ENCODE measurements at regions not wholly inside any gene's neighbourhood (a gene's known extent, or its start where the extent isn't known, plus 50 kb on each side); places are given as distances from the start of the nearest gene placed in this dataset.

DNA sequence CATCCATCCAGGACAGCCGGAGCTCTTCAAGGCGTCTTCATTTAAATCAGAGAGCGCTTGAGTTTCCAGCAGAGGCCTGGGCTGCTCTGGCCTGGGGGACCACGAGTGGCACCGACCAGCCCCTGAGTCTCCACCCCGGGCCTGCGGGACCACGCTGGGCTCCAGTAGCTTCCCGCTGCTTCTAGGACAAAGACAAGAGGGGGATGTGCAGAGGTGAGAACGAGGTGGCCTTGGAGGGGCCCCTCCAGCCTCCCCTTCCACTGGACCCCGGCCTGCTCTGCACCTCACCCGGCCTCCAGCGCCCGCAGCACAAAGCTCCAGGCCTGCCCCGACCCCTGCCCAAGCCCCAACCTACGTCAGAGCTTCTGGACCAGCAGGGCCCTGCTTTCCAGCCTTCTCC lies 81.6 kb downstream of the IRX2 start:
- no peak for DNase-seq (ENCODE audit: low spot score in 2 of 2)

GRCh38 chr5:2669259-2669658 lies 82.2 kb downstream of the IRX2 start:
- TF ChIP-seq CTCF (IDR thresholded peaks at IDR 0.05) (no peak), POLR2A (IDR thresholded peaks at IDR 0.05) (no peak)
- WGBS, 2 donors, result 95 to 96% methylated on average over 4 of the region's 4 CpGs
- intact Hi-C loops (cut with DNase I; ENCODE audit: low total_unique reads), result no loop called here
- H3K4me3 ChIP-seq (ENCODE audit: low read depth, poor library complexity, severe bottlenecking), result no peak overlapping the region
- no peak for DNase-seq (ENCODE audit: low spot score in 2 of 2)

More for the DNA sequence above, 81.6 kb downstream of the IRX2 start:
- 93 to 95% methylated on average over 16 of the region's 16 CpGs for WGBS, 2 donors
- H3K4me3 ChIP-seq (ENCODE audit: low read depth, poor library complexity, severe bottlenecking), result no peak overlapping the region
- TF ChIP-seq POLR2A (IDR thresholded peaks at IDR 0.05) (no peak), CTCF (IDR thresholded peaks at IDR 0.05) (no peak)
- intact Hi-C loops (cut with DNase I; ENCODE audit: low total_unique reads), result no loop called here

GRCh38 chr5:2666081-2666480 lies 85.4 kb downstream of the IRX2 start:
- 46 to 53% methylated on average over 11 of the region's 11 CpGs for WGBS, 2 donors
- TF ChIP-seq CTCF (IDR thresholded peaks at IDR 0.05) (no peak), POLR2A (IDR thresholded peaks at IDR 0.05) (no peak)
- no peak overlapping the region for H3K4me3 ChIP-seq (ENCODE audit: low read depth, poor library complexity, severe bottlenecking)
- no peak for DNase-seq (ENCODE audit: low spot score in 2 of 2)
- intact Hi-C loops (cut with DNase I; ENCODE audit: low total_unique reads), result no loop called here

DNA sequence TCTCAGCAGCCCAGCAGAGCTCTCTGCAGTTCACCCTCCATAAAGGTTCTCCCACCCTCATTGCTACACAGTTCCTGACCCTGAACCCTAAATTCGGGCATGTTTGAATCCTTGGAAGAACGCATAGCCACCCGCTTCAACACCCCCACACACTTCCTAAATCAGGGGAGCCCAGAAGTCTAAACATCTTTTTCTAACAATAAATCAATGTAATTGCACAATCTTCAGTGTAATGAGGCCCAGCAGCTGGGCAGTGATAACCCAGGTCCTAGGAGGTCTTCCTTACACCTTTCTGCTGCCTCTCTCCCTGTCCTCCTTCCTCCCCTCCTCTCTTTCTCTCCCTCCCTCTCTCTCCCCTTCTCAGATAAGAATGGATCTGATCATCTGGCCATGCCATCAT lies 88.0 kb downstream of the IRX2 start:
- WGBS, 2 donors, result 56 to 90% methylated on average over 3 of the region's 3 CpGs
- DNase-seq (ENCODE audit: low spot score in 2 of 2), result no peak
- H3K4me3 ChIP-seq (ENCODE audit: low read depth, poor library complexity, severe bottlenecking), result no peak overlapping the region
- TF ChIP-seq POLR2A (IDR thresholded peaks at IDR 0.05), result no peak
- no peak for TF ChIP-seq CTCF (IDR thresholded peaks at IDR 0.05)
- intact Hi-C loops (cut with DNase I; ENCODE audit: low total_unique reads), result no loop called here

DNA sequence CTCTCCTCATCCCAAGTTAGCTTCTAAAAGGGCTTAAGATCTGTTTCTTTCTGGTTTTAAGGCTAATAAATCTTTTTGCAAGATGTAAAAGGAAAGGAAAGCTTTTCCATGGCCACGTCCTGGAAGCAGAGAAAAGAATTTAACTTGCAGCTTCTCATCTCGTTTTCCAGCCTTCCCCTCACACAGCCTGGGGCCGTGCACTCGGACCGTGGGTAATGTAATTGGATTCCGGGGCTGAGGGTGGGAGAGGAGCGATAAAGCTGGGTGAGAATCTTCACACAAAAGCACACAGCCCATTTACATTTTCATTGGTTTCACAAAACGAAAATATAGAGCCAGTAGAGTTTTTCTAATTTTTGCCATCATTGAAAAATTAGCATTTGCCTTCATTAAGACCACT lies 91.2 kb downstream of the IRX2 start:
- TF ChIP-seq POLR2A (IDR thresholded peaks at IDR 0.05) (no peak), CTCF (IDR thresholded peaks at IDR 0.05) (no peak)
- intact Hi-C loops (cut with DNase I; ENCODE audit: low total_unique reads), result no loop called here

GRCh38 chr5:2658881-2659470 lies 92.5 kb downstream of the IRX2 start:
- TF ChIP-seq CTCF (IDR thresholded peaks at IDR 0.05) (no peak), POLR2A (IDR thresholded peaks at IDR 0.05) (no peak)
- intact Hi-C loops (cut with DNase I; ENCODE audit: low total_unique reads), result no loop called here
- WGBS, 2 donors, result 23 to 32% methylated on average over 18 of the region's 18 CpGs
- DNase-seq (ENCODE audit: low spot score in 2 of 2), result no peak
- no peak overlapping the region for H3K4me3 ChIP-seq (ENCODE audit: low read depth, poor library complexity, severe bottlenecking)

More for the DNA sequence above, 91.2 kb downstream of the IRX2 start:
- no peak overlapping the region for H3K4me3 ChIP-seq (ENCODE audit: low read depth, poor library complexity, severe bottlenecking)
- 58 to 64% methylated on average over 8 of the region's 8 CpGs for WGBS, 2 donors
- DNase-seq (ENCODE audit: low spot score in 2 of 2), result no peak

All from lower leg skin (tissue), 4 donors.